D721Med (cell line): ENCODE measurements at regions not wholly inside any gene's neighbourhood (a gene's known extent, or its start where the extent isn't known, plus 50 kb on each side); places are given as distances from the start of the nearest gene placed in this dataset.

Experiments
- DNase-seq: peaks from one replicate; pipeline ENCODE4 v3.0.0; 2011; ENCODE audit warnings: low spot score; ENCODE audit not compliant: insufficient read length
- FAIRE-seq: peaks from 2 replicates; lab custom pipeline; 2011; peaks lifted over from hg19 to GRCh38; lab: Jason Lieb, UNC
- TF ChIP-seq, protein P1 (sequence below): IDR thresholded peaks from 2 replicates; pipeline ENCODE4 v1.5.1; 2012; ENCODE audit warnings: mild to moderate bottlenecking, control low read depth; ENCODE audit not compliant: insufficient read depth; ENCODE audit errors: missing control alignments

DNA sequence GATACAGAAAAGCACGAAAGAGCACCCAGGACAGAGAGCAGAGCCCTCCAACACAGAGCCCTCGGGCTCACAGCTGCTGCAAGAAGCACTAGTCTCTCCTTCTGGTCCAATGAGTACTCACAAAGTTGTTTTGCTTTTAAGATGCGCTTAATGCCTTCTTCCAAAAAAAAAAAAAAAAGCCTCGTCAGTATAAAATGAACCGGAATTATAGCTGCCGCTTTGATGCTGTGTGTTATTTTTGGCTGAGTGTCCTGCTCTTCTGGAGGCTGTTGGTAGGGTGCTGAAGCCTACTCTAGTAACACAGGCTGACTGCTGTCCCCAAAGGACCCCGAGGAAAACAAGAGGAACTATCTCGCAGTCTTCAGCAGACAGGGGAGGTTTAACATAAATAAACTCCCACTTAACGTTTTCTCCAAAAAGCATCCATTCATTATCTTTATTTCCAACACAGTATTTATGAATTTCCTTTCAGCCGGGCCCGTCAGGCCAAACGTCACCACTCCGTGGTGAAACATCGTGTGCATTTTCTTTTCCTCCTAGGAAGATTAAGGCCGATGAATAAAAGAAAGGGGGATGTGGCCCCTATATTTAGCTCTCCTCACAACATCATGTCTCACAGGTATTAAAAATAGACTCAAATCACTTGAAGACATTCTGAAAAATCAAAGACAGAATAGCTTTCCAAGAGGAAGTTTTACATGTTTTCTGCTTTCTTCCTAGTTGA, 213.7 kb upstream of the PPARGC1A start:
- DNase-seq (no peak), FAIRE-seq (no peak)
- TF ChIP-seq, protein P1, sequence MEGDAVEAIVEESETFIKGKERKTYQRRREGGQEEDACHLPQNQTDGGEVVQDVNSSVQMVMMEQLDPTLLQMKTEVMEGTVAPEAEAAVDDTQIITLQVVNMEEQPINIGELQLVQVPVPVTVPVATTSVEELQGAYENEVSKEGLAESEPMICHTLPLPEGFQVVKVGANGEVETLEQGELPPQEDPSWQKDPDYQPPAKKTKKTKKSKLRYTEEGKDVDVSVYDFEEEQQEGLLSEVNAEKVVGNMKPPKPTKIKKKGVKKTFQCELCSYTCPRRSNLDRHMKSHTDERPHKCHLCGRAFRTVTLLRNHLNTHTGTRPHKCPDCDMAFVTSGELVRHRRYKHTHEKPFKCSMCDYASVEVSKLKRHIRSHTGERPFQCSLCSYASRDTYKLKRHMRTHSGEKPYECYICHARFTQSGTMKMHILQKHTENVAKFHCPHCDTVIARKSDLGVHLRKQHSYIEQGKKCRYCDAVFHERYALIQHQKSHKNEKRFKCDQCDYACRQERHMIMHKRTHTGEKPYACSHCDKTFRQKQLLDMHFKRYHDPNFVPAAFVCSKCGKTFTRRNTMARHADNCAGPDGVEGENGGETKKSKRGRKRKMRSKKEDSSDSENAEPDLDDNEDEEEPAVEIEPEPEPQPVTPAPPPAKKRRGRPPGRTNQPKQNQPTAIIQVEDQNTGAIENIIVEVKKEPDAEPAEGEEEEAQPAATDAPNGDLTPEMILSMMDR = no peak

DNA sequence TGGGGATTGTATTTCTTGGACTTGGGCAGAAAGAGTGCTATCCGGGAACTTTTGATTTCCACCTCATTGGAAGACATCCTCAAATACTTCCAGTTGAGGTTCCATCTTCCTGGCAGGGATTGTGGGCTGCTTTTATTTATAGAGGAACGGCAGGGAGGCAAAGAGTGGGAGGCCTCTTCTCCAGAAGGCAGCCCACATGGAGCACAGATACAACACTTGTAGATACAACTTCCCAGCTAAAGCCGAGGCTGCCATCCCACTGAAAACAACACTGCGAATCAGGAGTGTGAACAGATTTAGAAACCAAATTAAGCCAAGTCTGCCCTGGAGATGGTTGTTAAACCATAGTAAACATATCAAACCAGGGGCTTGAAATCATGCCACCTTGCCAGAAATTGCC, 212.8 kb upstream of the PPARGC1A start:
- DNase-seq = no peak
- no peak for FAIRE-seq
- TF ChIP-seq, protein P1 = no peak

DNA sequence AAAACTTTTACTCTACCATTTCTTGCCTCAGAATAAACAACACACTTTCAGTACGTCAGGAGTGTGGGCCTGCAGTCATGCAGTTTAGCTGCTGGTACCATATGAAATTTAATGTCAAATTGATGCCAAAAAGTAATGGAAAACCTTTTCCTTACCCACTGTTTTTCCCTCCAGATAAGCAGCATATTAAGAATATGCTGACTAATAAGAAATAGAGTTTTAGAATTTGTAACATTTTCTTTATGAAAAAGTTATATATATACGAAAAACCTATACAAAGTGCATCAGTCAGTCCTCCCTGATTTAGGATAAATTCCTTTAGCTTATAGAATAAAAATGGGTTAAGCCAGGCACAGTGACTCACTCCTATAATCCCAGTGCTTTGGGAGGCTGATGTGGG, 206.8 kb upstream of the PPARGC1A start:
- TF ChIP-seq, protein P1 = no peak
- FAIRE-seq = no peak
- no peak for DNase-seq

DNA sequence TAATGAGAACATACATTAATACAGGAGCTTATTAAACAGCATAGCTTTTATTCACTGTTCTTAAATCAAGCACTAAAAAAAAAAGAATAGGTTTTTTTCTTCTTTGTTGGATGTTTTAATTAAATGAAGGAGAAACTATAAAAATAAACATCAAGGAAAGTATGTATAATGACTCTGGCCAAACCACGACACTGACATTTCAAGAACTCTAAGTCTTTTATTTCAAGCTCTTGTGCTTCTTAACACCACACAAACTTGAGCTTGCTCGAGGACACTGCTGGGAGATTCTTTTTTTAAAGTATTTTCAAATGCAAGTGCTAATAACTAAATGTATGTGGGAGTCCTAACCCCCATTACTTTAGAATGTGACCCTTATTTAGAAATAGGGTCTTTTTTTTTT, 204.9 kb upstream of the PPARGC1A start:
- no peak for DNase-seq
- FAIRE-seq = no peak
- TF ChIP-seq, protein P1 = no peak

DNA sequence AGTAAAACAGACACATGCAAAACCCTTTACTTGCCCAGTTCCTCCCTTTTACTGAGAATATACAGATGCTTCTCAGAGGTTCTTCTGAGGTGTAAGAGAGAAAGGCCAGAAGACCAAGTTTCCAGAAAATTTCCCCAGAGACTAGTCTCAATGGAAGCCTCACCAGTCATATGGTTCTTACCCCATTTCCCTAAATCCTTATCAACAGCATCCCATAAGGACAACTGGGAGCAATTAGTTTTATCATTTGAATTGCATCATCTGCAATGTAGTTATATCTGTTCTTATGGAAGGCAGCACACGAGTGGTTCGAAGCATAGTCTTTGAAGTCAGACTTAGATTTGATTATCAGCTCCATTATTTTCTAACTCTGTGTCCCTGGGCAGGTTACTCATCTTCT, 203.6 kb upstream of the PPARGC1A start:
- TF ChIP-seq, protein P1 = no peak
- DNase-seq = no peak
- FAIRE-seq = no peak

DNA sequence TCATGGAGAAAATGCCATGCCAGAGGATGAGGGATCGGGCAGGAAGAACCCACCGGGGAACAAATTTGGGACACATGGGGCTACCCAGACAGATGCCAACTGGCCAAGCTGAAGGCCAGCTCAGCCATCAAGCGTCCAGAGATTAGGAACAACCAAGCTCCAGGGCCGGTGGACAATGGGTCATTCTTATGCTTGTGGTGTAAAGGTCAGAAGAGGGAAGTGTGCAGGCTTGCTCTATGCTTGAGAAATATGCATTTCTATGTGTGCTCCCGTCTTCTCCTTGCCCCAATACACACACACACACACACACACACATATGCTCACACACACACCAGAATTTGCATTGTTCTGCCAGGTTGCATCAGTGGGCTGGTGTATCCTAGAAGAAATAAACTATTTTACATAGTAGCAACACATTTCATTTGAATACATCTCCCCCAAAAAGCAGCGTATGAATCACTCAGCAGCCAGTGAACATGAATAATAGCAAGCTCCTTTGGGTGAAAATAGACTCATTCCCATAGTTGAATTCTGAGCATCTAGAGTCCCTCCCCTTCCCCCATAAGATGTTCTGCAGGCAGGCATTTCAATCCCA, 201.9 kb upstream of the PPARGC1A start:
- DNase-seq = no peak
- no peak for FAIRE-seq
- TF ChIP-seq, protein P1 = no peak
